Left kidney (tissue), 1 donor: ENCODE measurements at regions not wholly inside any gene's neighbourhood (a gene's known extent, or its start where the extent isn't known, plus 50 kb on each side); places are given as distances from the start of the nearest gene placed in this dataset.
A peak's percentile ranks its signal among the peaks of the same experiment; 100 is the strongest.
"Not testable (repeated sequence)": the region's sequence is repeated elsewhere in the genome, so short reads cannot be mapped to it uniquely, and the experiment has no call there.

ENCODE experiments used
- DNase-seq: peaks from one replicate; pipeline ENCODE4 v3.0.0-alpha.2; 2013

- DNase-seq, result no peak
Observed at GRCh38 chr18:66440433-66440832, 163.5 kb downstream of the CDH19 start.

- no peak for DNase-seq
Observed at GRCh38 chr18:66439670-66440069, 164.2 kb downstream of the CDH19 start.

GRCh38 chr18:66438711-66439536 is 165.0 kb downstream of the CDH19 start:
- no peak for DNase-seq

GRCh38 chr18:66432636-66433035 is 171.3 kb downstream of the CDH19 start:
- DNase-seq, result no peak

- no peak for DNase-seq
Observed at GRCh38 chr18:66428795-66429194, 175.1 kb downstream of the CDH19 start.

- no peak for DNase-seq
Observed at GRCh38 chr18:66419400-66419799, 184.5 kb downstream of the CDH19 start.

GRCh38 chr18:66410692-66411091 is 193.2 kb downstream of the CDH19 start:
- no peak for DNase-seq

- no peak for DNase-seq
Observed at GRCh38 chr18:66395671-66396218, 208.1 kb downstream of the CDH19 start.

GRCh38 chr18:66393463-66393862 is 210.4 kb downstream of the CDH19 start:
- DNase-seq, result no peak

GRCh38 chr18:66377291-66377690 is 226.6 kb downstream of the CDH19 start:
- no peak for DNase-seq

- not testable (repeated sequence) for DNase-seq
Observed at GRCh38 chr18:66375391-66375790, 228.5 kb downstream of the CDH19 start.

- DNase-seq, result peak; percentile 2
Observed at GRCh38 chr18:66346833-66347588, 256.9 kb downstream of the CDH19 start.

- DNase-seq, result no peak
Observed at GRCh38 chr18:66344227-66344626, 259.7 kb downstream of the CDH19 start.

- DNase-seq, result no peak
Observed at GRCh38 chr18:66342577-66342976, 261.3 kb downstream of the CDH19 start.

GRCh38 chr18:66334534-66334933 is 269.4 kb downstream of the CDH19 start:
- no peak for DNase-seq

GRCh38 chr18:66329716-66330115 is 274.2 kb downstream of the CDH19 start:
- no peak for DNase-seq

GRCh38 chr18:66328296-66328878 is 275.5 kb downstream of the CDH19 start:
- no peak for DNase-seq

GRCh38 chr18:66325251-66325650 is 278.6 kb downstream of the CDH19 start:
- no peak for DNase-seq

- DNase-seq, result no peak
Observed at GRCh38 chr18:66324616-66325015, 279.3 kb downstream of the CDH19 start.

GRCh38 chr18:66317243-66318090 is 286.4 kb downstream of the CDH19 start:
- no peak for DNase-seq

- DNase-seq, result peak; percentile 37
Observed at GRCh38 chr18:66316701-66317100, 287.2 kb downstream of the CDH19 start.

GRCh38 chr18:66300141-66300540 is 303.7 kb downstream of the CDH19 start:
- no peak for DNase-seq
